ENCODE measurements at regions not wholly inside any gene's neighbourhood (a gene's known extent, or its start where the extent isn't known, plus 50 kb on each side); places are given as distances from the start of the nearest gene placed in this dataset.

DNA sequence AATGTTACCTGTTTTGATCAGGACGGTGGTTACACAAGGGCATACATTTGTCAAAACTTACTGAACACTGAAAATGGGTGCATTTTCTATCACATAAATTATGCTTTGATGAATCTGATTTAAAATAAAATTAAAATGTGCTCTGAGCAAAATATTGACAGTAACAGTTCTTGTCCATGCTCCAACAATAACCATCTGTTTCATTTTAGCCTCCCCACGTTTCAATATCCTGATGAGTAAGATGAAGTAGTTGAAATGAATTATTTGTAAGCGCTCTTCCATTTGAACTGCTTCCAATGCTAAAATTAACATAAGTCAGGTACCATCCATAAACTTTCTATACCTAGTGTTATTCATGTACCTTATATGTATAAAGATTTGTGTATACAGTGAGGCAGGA, 365.4 kb downstream of the LTN1 start:
- Mint-ChIP-seq H3K27me3 (ENCODE audit: low read depth) (no peaks in the 10 kb centered on the region), H3K4me3 (no peak overlapping the region), H3K27ac (no peak overlapping the region), H3K36me3 (ENCODE audit: low read depth) (peaks cover 13% of the 10 kb centered on the region), H3K9me3 (peaks cover 3% of the 10 kb centered on the region), H3K4me1 (ENCODE audit: low read depth) (peaks cover 4% of the 10 kb centered on the region)
- intact Hi-C loops (cut with micrococcal nuclease): no loop called here
- CTCF ChIA-PET: no interaction called here
- DNase-seq: no peak

DNA sequence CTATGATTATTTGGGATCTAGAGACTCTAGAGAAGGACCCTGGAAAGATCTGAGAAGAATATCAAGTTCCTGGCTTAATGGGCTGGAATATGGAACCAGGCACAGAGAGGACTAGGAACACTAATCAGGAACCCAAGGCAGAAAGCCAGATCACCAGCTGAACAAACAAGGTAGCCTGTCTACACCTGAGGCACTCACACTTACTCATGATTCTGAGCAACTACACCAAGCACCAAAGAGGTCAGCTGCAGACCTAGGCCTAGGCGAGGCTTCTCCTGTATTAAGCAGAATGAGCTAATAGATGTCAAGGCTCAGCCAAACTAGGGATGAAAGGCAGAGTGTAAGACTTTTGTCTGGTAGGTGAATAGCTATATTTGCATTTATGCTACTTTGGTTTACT, 368.1 kb downstream of the LTN1 start:
- H3K4me1 Mint-ChIP-seq (ENCODE audit: low read depth): peaks cover 4% of the 10 kb centered on the region

GRCh38 chr21:28617300-28617699, 375.4 kb downstream of the LTN1 start:
- H3K4me3 Mint-ChIP-seq: no peak overlapping the region
- no peak for DNase-seq
- intact Hi-C loops (cut with micrococcal nuclease): no loop called here
- no peaks in the 10 kb centered on the region for H3K4me1 Mint-ChIP-seq (ENCODE audit: low read depth)
- H3K27me3 Mint-ChIP-seq (ENCODE audit: low read depth): no peaks in the 10 kb centered on the region
- H3K27ac Mint-ChIP-seq: no peak overlapping the region
- H3K36me3 Mint-ChIP-seq (ENCODE audit: low read depth): peaks cover 4% of the 10 kb centered on the region
- H3K9me3 Mint-ChIP-seq: peaks cover under 1% of the 10 kb centered on the region
- CTCF ChIA-PET: interaction anchor here (0.6 kb wide), 2 partner anchors 252 to 693 kb away, joined by 3 read pairs; no protein-coding TSS in a partner anchor

More for the DNA sequence above, 368.1 kb downstream of the LTN1 start:
- no peak for DNase-seq
- H3K4me3 Mint-ChIP-seq: no peak overlapping the region
- H3K27me3 Mint-ChIP-seq (ENCODE audit: low read depth): no peaks in the 10 kb centered on the region
- peaks cover 3% of the 10 kb centered on the region for H3K9me3 Mint-ChIP-seq
- intact Hi-C loops (cut with micrococcal nuclease): no loop called here
- H3K27ac Mint-ChIP-seq: no peak overlapping the region
- peaks cover 16% of the 10 kb centered on the region for H3K36me3 Mint-ChIP-seq (ENCODE audit: low read depth)
- CTCF ChIA-PET: interaction anchor here (0.8 kb wide), 1 partner anchor 14 kb away, joined by 3 read pairs; no protein-coding TSS in a partner anchor

- no peak overlapping the region for H3K27ac Mint-ChIP-seq
- CTCF ChIA-PET: no interaction called here
- no peaks in the 10 kb centered on the region for H3K4me1 Mint-ChIP-seq (ENCODE audit: low read depth)
- no peak for DNase-seq
- intact Hi-C loops (cut with micrococcal nuclease): no loop called here
- peaks cover 6% of the 10 kb centered on the region for H3K36me3 Mint-ChIP-seq (ENCODE audit: low read depth)
- no peaks in the 10 kb centered on the region for H3K27me3 Mint-ChIP-seq (ENCODE audit: low read depth)
- no peak overlapping the region for H3K4me3 Mint-ChIP-seq
- H3K9me3 Mint-ChIP-seq: peaks cover 1% of the 10 kb centered on the region
These were observed 377.4 kb downstream of the LTN1 start for GRCh38 chr21:28615276-28615675.

GRCh38 chr21:28614791-28615190, 377.9 kb downstream of the LTN1 start:
- DNase-seq: no peak
- CTCF ChIA-PET: no interaction called here
- Mint-ChIP-seq H3K36me3 (ENCODE audit: low read depth) (peaks cover 6% of the 10 kb centered on the region), H3K27me3 (ENCODE audit: low read depth) (no peaks in the 10 kb centered on the region), H3K27ac (no peak overlapping the region), H3K4me1 (ENCODE audit: low read depth) (no peaks in the 10 kb centered on the region), H3K4me3 (no peak overlapping the region), H3K9me3 (peaks cover 1% of the 10 kb centered on the region)
- intact Hi-C loops (cut with micrococcal nuclease): no loop called here

- Mint-ChIP-seq H3K9me3 (peaks cover 1% of the 10 kb centered on the region), H3K4me1 (ENCODE audit: low read depth) (peaks cover 19% of the 10 kb centered on the region), H3K36me3 (ENCODE audit: low read depth) (peaks cover 6% of the 10 kb centered on the region), H3K27me3 (ENCODE audit: low read depth) (no peaks in the 10 kb centered on the region), H3K27ac (no peak overlapping the region), H3K4me3 (no peak overlapping the region)
- intact Hi-C loops (cut with micrococcal nuclease): no loop called here
- CTCF ChIA-PET: interaction anchor here (2.0 kb wide), 1 partner anchor 137 kb away, joined by 8 read pairs; no protein-coding TSS in a partner anchor
- DNase-seq: no peak
These were observed 384.0 kb downstream of the LTN1 start for GRCh38 chr21:28608646-28609045.

DNA sequence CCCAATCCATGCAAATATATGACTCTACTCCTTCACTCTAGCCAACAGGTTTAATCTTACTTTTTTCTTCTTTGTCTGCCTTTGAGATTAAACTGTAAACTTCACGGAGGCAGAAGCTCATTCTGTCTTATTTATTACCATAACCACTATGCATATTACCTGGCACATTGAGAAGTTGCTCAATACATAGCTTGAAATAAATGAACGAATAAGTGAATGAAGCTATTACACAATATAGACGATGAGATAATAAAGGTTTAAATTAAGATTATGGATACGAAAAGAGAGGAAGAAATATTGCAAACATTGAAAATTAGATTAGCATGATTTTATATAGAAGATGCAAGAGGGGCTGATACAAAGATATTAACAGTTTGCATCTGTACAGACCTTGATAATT, 385.1 kb downstream of the LTN1 start:
- H3K9me3 Mint-ChIP-seq: peaks cover 1% of the 10 kb centered on the region
- H3K4me3 Mint-ChIP-seq: no peak overlapping the region
- peaks cover 6% of the 10 kb centered on the region for H3K36me3 Mint-ChIP-seq (ENCODE audit: low read depth)
- H3K27ac Mint-ChIP-seq: no peak overlapping the region
- CTCF ChIA-PET: interaction anchor here (0.9 kb wide), 1 partner anchor 138 kb away, joined by 3 read pairs; no protein-coding TSS in a partner anchor
- H3K4me1 Mint-ChIP-seq (ENCODE audit: low read depth): peaks cover 19% of the 10 kb centered on the region
- DNase-seq: no peak
- H3K27me3 Mint-ChIP-seq (ENCODE audit: low read depth): no peaks in the 10 kb centered on the region
- intact Hi-C loops (cut with micrococcal nuclease): no loop called here

GRCh38 chr21:28604946-28605537, 387.6 kb downstream of the LTN1 start:
- Mint-ChIP-seq H3K36me3 (ENCODE audit: low read depth) (peaks cover 2% of the 10 kb centered on the region), H3K27me3 (ENCODE audit: low read depth) (no peaks in the 10 kb centered on the region), H3K4me1 (ENCODE audit: low read depth) (peaks cover 19% of the 10 kb centered on the region), H3K27ac (no peak overlapping the region), H3K9me3 (peaks cover 13% of the 10 kb centered on the region), H3K4me3 (no peak overlapping the region)
- intact Hi-C loops (cut with micrococcal nuclease): loop anchor here (1.0 kb wide), 2 partner anchors 32 to 140 kb away; no protein-coding TSS in a partner anchor
- DNase-seq: peak; percentile 7
- CTCF ChIA-PET: no interaction called here

DNA sequence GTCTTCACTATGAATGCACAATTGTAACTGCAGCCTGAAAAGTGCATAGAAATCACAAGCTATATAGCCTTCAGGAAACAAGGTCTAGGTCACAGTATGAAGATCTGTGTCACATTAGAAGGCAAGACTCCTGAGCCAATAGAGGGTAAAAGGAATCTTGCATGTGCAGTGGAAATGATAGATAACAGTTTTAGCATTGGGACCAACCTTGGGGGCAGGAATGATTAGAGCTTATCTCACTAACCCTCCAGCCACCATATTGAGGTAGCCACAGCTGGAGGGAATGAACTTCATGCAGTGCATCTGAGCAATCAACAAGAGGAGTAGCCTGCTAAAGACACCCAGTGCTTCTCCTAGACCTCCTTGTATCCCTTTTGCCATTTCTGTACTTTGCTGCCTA, 390.1 kb downstream of the LTN1 start:
- no peak overlapping the region for H3K27ac Mint-ChIP-seq
- DNase-seq: no peak
- peaks cover 19% of the 10 kb centered on the region for H3K4me1 Mint-ChIP-seq (ENCODE audit: low read depth)
- intact Hi-C loops (cut with micrococcal nuclease): no loop called here
- CTCF ChIA-PET: no interaction called here
- no peak overlapping the region for H3K4me3 Mint-ChIP-seq
- H3K27me3 Mint-ChIP-seq (ENCODE audit: low read depth): no peaks in the 10 kb centered on the region
- H3K36me3 Mint-ChIP-seq (ENCODE audit: low read depth): peaks cover 17% of the 10 kb centered on the region
- peaks cover 25% of the 10 kb centered on the region for H3K9me3 Mint-ChIP-seq

DNA sequence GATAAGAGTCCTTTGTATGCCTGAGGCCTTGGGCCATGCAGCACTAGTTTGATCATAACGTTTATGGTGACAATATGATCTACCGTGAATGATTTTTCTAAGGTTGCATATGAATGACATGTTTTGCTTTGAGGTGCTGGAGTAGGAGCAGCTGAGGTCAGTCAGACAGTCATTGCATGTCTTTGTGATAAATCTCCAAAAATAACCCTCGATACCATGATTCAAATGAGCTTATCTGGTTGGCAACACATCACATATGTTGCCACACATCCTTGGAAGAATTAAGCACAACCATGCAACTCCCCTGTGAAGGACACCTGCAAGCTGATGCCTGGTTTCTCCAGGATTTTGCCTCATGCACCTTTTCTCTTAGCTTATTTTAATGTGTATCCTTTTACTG, 394.5 kb downstream of the LTN1 start:
- peaks cover 25% of the 10 kb centered on the region for H3K9me3 Mint-ChIP-seq
- H3K36me3 Mint-ChIP-seq (ENCODE audit: low read depth): peaks cover 20% of the 10 kb centered on the region
- H3K27ac Mint-ChIP-seq: no peak overlapping the region
- H3K4me1 Mint-ChIP-seq (ENCODE audit: low read depth): no peaks in the 10 kb centered on the region
- H3K27me3 Mint-ChIP-seq (ENCODE audit: low read depth): no peaks in the 10 kb centered on the region
- intact Hi-C loops (cut with micrococcal nuclease): no loop called here
- no peak for DNase-seq
- no peak overlapping the region for H3K4me3 Mint-ChIP-seq
- CTCF ChIA-PET: interaction anchor here (1.2 kb wide), 1 partner anchor 31 kb away, joined by 3 read pairs; no protein-coding TSS in a partner anchor

GRCh38 chr21:28592205-28592865, 400.3 kb downstream of the LTN1 start:
- Mint-ChIP-seq H3K36me3 (ENCODE audit: low read depth) (peaks cover under 1% of the 10 kb centered on the region), H3K4me3 (no peak overlapping the region), H3K4me1 (ENCODE audit: low read depth) (no peaks in the 10 kb centered on the region), H3K27ac (no peak overlapping the region), H3K27me3 (ENCODE audit: low read depth) (no peaks in the 10 kb centered on the region), H3K9me3 (no peaks in the 10 kb centered on the region)
- intact Hi-C loops (cut with micrococcal nuclease): no loop called here
- CTCF ChIA-PET: no interaction called here
- DNase-seq: no peak

GRCh38 chr21:28590676-28591075, 402.0 kb downstream of the LTN1 start:
- Mint-ChIP-seq H3K4me3 (no peak overlapping the region), H3K4me1 (ENCODE audit: low read depth) (no peaks in the 10 kb centered on the region), H3K9me3 (no peaks in the 10 kb centered on the region), H3K36me3 (ENCODE audit: low read depth) (no peaks in the 10 kb centered on the region), H3K27me3 (ENCODE audit: low read depth) (no peaks in the 10 kb centered on the region), H3K27ac (no peak overlapping the region)
- CTCF ChIA-PET: interaction anchor here (1.3 kb wide), 1 partner anchor 155 kb away, joined by 5 read pairs; no protein-coding TSS in a partner anchor
- intact Hi-C loops (cut with micrococcal nuclease): no loop called here
- DNase-seq: no peak

GRCh38 chr21:28590026-28590425, 402.7 kb downstream of the LTN1 start:
- intact Hi-C loops (cut with micrococcal nuclease): no loop called here
- Mint-ChIP-seq H3K27me3 (ENCODE audit: low read depth) (no peaks in the 10 kb centered on the region), H3K27ac (no peak overlapping the region), H3K4me1 (ENCODE audit: low read depth) (no peaks in the 10 kb centered on the region), H3K36me3 (ENCODE audit: low read depth) (no peaks in the 10 kb centered on the region), H3K4me3 (no peak overlapping the region), H3K9me3 (no peaks in the 10 kb centered on the region)
- CTCF ChIA-PET: interaction anchor here (1.3 kb wide), 1 partner anchor 156 kb away, joined by 5 read pairs; no protein-coding TSS in a partner anchor
- no peak for DNase-seq

Measured in activated naive CD4-positive, alpha-beta T cell treated with anti-CD3 and anti-CD28 coated beads for 36 hours (primary cell).